ENCODE measurements at regions not wholly inside any gene's neighbourhood (a gene's known extent, or its start where the extent isn't known, plus 50 kb on each side); places are given as distances from the start of the nearest gene placed in this dataset.
A peak's percentile ranks its signal among the peaks of the same experiment; 100 is the strongest.

DNA sequence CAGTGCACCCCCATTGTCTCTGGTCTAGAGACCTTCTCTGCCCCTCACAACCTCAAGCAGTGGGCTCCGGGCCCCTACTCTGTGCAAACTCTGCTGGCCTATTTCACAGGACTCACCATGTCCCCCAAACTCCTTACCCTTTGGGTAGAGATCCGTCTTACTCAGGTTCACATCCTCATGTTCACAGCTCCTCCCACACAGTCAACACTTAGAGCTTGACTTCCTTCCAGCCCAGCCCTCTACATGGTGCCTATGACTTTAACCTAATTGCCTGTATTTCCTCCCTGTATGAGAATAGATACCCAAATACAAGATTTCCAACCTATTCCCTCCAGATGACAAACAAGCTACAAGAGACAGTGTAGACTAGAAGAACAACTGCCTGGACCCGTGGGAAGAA lies 528.6 kb upstream of the JARID2 start:
- no peaks in the 10 kb centered on the region for H3K9me3 ChIP-seq
- TF ChIP-seq, protein P1, sequence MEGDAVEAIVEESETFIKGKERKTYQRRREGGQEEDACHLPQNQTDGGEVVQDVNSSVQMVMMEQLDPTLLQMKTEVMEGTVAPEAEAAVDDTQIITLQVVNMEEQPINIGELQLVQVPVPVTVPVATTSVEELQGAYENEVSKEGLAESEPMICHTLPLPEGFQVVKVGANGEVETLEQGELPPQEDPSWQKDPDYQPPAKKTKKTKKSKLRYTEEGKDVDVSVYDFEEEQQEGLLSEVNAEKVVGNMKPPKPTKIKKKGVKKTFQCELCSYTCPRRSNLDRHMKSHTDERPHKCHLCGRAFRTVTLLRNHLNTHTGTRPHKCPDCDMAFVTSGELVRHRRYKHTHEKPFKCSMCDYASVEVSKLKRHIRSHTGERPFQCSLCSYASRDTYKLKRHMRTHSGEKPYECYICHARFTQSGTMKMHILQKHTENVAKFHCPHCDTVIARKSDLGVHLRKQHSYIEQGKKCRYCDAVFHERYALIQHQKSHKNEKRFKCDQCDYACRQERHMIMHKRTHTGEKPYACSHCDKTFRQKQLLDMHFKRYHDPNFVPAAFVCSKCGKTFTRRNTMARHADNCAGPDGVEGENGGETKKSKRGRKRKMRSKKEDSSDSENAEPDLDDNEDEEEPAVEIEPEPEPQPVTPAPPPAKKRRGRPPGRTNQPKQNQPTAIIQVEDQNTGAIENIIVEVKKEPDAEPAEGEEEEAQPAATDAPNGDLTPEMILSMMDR (IDR thresholded peaks at IDR 0.05) = no peak
- no peak for TF ChIP-seq POLR2A (IDR thresholded peaks at IDR 0.05)
- no peaks in the 10 kb centered on the region for H3K4me1 ChIP-seq
- H3K36me3 ChIP-seq (replicated peaks in 1 of 2; ENCODE audit: insufficient read depth in 1 of 2, low read depth in 2 of 2) = no peaks in the 10 kb centered on the region
- H3K27me3 ChIP-seq = no peaks in the 10 kb centered on the region
- no peak for DNase-seq
- intact Hi-C loops (cut with DNase I) = no loop called here
- no peak overlapping the region for H3K27ac ChIP-seq
- WGBS, 2 donors = 69 to 80% methylated on average over 3 of the region's 3 CpGs
- no peak for ATAC-seq
- H3K4me3 ChIP-seq = no peak overlapping the region

DNA sequence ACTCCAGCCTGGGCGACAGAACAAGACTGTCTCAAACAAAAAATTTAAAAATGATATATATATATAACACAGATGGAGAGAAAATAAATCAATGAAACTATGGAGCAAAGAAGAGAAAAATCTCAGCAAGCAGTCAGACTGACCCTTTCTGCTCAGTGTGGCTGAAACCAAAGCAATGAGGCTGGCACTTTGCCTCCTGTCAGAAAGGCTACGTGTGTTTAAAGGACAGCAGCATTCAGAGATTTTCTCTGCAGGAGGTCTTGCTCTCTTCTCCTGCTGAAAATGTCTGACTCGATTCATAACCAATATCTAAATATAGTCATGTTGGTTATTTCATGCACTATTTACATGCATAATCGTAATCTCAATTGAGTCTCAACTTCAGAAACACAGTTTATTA lies 527.0 kb upstream of the JARID2 start:
- Histone ChIP-seq H3K27me3 (no peaks in the 10 kb centered on the region), H3K36me3 (replicated peaks in 1 of 2; ENCODE audit: insufficient read depth in 1 of 2, low read depth in 2 of 2) (no peaks in the 10 kb centered on the region), H3K27ac (no peak overlapping the region), H3K9me3 (no peaks in the 10 kb centered on the region), H3K4me1 (no peaks in the 10 kb centered on the region), H3K4me3 (no peak overlapping the region)
- no peak for TF ChIP-seq POLR2A (IDR thresholded peaks at IDR 0.05)
- TF ChIP-seq, protein P1 (IDR thresholded peaks at IDR 0.05) = no peak
- no peak for DNase-seq
- 54 to 60% methylated on average over 4 of the region's 4 CpGs for WGBS, 2 donors
- intact Hi-C loops (cut with DNase I) = no loop called here
- ATAC-seq = no peak

DNA sequence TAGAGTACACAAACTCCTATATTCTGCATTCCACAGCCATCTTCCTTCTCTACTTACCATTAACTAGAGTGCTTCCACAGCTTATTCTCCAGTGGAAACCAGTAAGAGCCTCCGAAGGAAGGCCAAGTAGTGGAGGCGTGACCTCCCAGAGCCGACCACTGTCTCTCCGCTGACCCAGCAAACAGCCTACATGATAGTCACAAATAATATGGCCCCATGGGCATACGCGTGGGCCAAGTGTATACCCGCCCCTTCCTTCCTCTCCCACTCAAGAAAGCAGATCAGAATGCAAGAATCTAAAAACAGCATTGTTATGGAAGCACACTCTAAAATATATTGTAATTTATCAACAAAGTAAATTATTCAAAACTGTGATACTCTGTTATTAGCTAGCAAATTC lies 526.6 kb upstream of the JARID2 start:
- DNase-seq (no peak), ATAC-seq (no peak)
- intact Hi-C loops (cut with DNase I) = no loop called here
- Histone ChIP-seq H3K27me3 (no peaks in the 10 kb centered on the region), H3K4me3 (no peak overlapping the region), H3K9me3 (no peaks in the 10 kb centered on the region), H3K36me3 (replicated peaks in 1 of 2; ENCODE audit: insufficient read depth in 1 of 2, low read depth in 2 of 2) (no peaks in the 10 kb centered on the region), H3K27ac (no peak overlapping the region), H3K4me1 (no peaks in the 10 kb centered on the region)
- 83 to 85% methylated on average over 7 of the region's 7 CpGs for WGBS, 2 donors
- TF ChIP-seq, protein P1 (IDR thresholded peaks at IDR 0.05) = no peak
- no peak for TF ChIP-seq POLR2A (IDR thresholded peaks at IDR 0.05)

DNA sequence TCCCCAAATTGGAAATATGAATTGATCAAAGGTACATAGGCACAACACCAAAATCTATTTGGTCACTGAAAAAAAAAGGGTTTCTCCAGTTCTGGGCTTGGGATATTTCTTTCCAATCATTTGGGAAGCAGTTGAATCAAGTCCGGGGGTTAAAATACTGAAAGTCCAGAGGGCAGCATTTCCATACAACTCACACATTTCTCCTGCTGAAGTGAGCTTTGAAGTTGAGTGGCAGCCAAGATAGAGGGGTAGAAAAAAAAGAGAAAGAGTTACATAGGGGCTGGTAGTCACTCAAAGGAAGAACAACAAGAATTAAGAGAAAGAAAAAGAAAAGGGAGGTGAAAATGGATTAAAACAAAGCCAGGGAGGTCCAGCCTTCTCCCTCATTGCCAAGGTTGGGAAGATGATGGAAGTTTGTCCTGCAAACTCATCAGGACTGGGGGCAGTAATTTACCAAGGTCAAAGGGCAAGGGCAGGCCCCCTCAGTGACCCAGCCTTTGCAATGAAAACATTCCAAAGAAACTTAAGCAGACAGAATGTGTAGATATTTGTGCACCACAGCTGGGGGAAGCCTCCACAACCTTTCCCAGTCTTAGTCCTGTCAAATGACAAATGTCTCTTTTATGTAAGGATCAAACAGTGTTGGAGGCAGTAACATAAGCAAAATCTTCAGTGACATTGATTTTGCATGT lies 525.3 kb upstream of the JARID2 start:
- Histone ChIP-seq H3K36me3 (replicated peaks in 1 of 2; ENCODE audit: insufficient read depth in 1 of 2, low read depth in 2 of 2) (no peaks in the 10 kb centered on the region), H3K9me3 (no peaks in the 10 kb centered on the region), H3K27me3 (no peaks in the 10 kb centered on the region), H3K4me3 (no peak overlapping the region), H3K27ac (peak overlapping the region in 1 of 4 donors; percentile 56), H3K4me1 (no peaks in the 10 kb centered on the region)
- no peak for DNase-seq
- ATAC-seq = no peak
- 23% methylated on average over 1 of the region's 1 CpG for WGBS, 2 donors
- TF ChIP-seq, protein P1 (IDR thresholded peaks at IDR 0.05) = no peak
- TF ChIP-seq POLR2A (IDR thresholded peaks at IDR 0.05) = no peak
- intact Hi-C loops (cut with DNase I) = no loop called here

DNA sequence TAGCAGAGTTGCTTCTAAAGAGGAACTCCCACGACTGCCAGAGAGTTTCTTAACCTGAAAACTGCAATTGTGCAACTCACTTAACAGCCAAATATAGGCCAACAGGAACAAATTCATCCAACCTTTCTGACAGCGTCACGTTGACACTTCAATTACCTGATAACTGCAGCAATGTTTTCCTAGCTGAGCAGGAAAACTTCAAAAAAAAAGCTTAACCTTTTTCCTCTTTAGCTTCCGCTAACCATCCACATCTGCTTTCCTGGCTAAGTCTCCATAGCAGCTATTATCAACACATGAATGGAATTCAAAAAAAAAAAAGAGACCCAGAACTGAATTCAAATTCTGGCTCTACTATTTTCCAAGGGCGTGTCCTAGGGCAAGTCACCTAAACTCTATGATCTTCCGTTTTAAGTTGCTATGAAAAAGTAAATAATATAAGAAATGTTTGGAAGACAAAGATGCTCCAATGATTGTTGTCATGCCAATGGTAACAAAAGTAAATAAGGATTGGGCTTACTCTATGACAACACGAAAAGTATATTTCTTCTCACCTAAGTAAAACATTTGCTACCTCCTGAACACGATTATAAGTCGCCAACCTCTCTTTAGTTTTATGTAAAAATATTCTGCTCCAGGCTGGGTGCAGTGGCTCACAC lies 524.6 kb upstream of the JARID2 start:
- Histone ChIP-seq H3K4me3 (no peak overlapping the region), H3K27me3 (no peaks in the 10 kb centered on the region), H3K4me1 (no peaks in the 10 kb centered on the region), H3K9me3 (no peaks in the 10 kb centered on the region), H3K27ac (peak overlapping the region in 1 of 4 donors; percentile 56), H3K36me3 (replicated peaks in 1 of 2; ENCODE audit: insufficient read depth in 1 of 2, low read depth in 2 of 2) (no peaks in the 10 kb centered on the region)
- WGBS, 2 donors = 27% methylated on average over 9 of the region's 9 CpGs
- ATAC-seq (no peak), DNase-seq (peak in 1 of 4 donors; percentile 59)
- TF ChIP-seq, protein P1 (IDR thresholded peaks at IDR 0.05) = no peak
- no peak for TF ChIP-seq POLR2A (IDR thresholded peaks at IDR 0.05)
- intact Hi-C loops (cut with DNase I) = no loop called here

All from body of pancreas (tissue), 4 donors.